ENCODE measurements at regions not wholly inside any gene's neighbourhood (a gene's known extent, or its start where the extent isn't known, plus 50 kb on each side); places are given as distances from the start of the nearest gene placed in this dataset.

DNA sequence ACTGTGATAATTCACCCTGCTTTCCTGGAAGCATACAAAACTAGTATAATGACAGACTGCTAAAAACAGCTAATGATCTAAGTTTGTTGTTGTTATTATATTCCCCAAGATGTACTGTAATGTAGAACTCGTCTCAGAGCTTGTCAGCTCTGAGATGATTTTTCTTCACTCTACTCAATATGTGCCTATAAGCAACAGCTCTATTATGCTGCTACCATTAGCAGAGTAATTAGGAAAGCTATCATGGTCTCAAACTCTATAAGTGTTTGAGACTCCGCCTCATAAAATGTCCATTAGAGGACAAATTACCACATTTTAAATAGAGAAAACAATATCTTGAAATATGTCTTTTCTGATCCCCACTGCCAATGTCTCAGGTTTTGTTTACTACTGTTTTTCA lies 476.5 kb upstream of the PCDH15 start:
- H3K9me3 Mint-ChIP-seq (ENCODE audit: unreplicated experiment), result no peaks in the 10 kb centered on the region
- TF ChIP-seq, protein P1, sequence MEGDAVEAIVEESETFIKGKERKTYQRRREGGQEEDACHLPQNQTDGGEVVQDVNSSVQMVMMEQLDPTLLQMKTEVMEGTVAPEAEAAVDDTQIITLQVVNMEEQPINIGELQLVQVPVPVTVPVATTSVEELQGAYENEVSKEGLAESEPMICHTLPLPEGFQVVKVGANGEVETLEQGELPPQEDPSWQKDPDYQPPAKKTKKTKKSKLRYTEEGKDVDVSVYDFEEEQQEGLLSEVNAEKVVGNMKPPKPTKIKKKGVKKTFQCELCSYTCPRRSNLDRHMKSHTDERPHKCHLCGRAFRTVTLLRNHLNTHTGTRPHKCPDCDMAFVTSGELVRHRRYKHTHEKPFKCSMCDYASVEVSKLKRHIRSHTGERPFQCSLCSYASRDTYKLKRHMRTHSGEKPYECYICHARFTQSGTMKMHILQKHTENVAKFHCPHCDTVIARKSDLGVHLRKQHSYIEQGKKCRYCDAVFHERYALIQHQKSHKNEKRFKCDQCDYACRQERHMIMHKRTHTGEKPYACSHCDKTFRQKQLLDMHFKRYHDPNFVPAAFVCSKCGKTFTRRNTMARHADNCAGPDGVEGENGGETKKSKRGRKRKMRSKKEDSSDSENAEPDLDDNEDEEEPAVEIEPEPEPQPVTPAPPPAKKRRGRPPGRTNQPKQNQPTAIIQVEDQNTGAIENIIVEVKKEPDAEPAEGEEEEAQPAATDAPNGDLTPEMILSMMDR (IDR thresholded peaks at IDR 0.05; ENCODE audit: insufficient read depth, low read depth, low read length), result no peak
- no peak for TF ChIP-seq EZH2 (IDR thresholded peaks at IDR 0.05; ENCODE audit: insufficient read depth, low read length)
- Histone ChIP-seq H2AFZ (ENCODE audit: low read depth, low read length) (no peak overlapping the region), H3K27me3 (ENCODE audit: insufficient read depth, low read length) (no peaks in the 10 kb centered on the region), H3K9me3 (ENCODE audit: insufficient read depth, low read depth, low read length) (no peaks in the 10 kb centered on the region), H3K9ac (ENCODE audit: low read length) (no peak overlapping the region), H3K79me2 (ENCODE audit: insufficient read depth, low read length) (no peaks in the 10 kb centered on the region), H3K4me3 (ENCODE audit: insufficient read depth, low read depth, low read length) (no peak overlapping the region), H3K27ac (ENCODE audit: low read depth, low read length) (no peak overlapping the region), H3K4me2 (ENCODE audit: low read length) (no peak overlapping the region), H4K20me1 (ENCODE audit: insufficient read depth, low read length) (no peaks in the 10 kb centered on the region), H3K36me3 (ENCODE audit: insufficient read depth, low read length) (no peaks in the 10 kb centered on the region), H3K4me1 (ENCODE audit: insufficient read depth, low read length) (no peaks in the 10 kb centered on the region)
- H3K27me3 Mint-ChIP-seq (ENCODE audit: low read depth, unreplicated experiment), result no peaks in the 10 kb centered on the region
- DNase-seq (ENCODE audit: low read depth) (no peak), FAIRE-seq (no peak)
- H3K4me1 Mint-ChIP-seq (ENCODE audit: low read depth, unreplicated experiment), result no peaks in the 10 kb centered on the region
- H3K36me3 Mint-ChIP-seq (ENCODE audit: low read depth, unreplicated experiment), result no peaks in the 10 kb centered on the region
- no peak overlapping the region for H3K4me3 Mint-ChIP-seq (ENCODE audit: unreplicated experiment)
- H3K27ac Mint-ChIP-seq (ENCODE audit: unreplicated experiment), result no peak overlapping the region

DNA sequence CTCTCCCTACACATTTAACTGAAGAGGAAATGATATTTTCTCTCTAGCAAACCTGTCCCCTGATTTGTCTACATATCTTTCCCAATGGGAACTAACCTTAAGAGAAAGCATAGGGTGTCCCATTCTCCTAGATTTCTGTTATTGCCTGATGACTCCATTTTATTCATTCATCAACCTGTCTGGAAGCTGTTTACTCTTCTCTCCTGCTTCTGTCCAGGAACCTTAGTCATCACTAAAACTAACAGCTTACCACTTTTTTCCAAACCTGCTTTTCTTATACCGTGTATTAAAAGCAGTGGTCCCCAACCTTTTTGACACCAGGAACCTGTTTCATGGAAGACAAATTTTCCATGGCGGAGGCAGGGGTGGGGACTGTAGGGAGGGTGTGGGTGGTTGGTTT lies 473.3 kb upstream of the PCDH15 start:
- H3K4me1 Mint-ChIP-seq (ENCODE audit: low read depth, unreplicated experiment), result no peaks in the 10 kb centered on the region
- H3K27ac Mint-ChIP-seq (ENCODE audit: unreplicated experiment), result no peak overlapping the region
- DNase-seq (ENCODE audit: low read depth) (no peak), FAIRE-seq (no peak)
- no peaks in the 10 kb centered on the region for H3K27me3 Mint-ChIP-seq (ENCODE audit: low read depth, unreplicated experiment)
- no peak for TF ChIP-seq EZH2 (IDR thresholded peaks at IDR 0.05; ENCODE audit: insufficient read depth, low read length)
- TF ChIP-seq, protein P1 (IDR thresholded peaks at IDR 0.05; ENCODE audit: insufficient read depth, low read depth, low read length), result no peak
- H3K27ac ChIP-seq (ENCODE audit: low read depth, low read length), result no peak overlapping the region
- no peak overlapping the region for H3K9ac ChIP-seq (ENCODE audit: low read length)
- H3K9me3 ChIP-seq (ENCODE audit: insufficient read depth, low read depth, low read length), result no peaks in the 10 kb centered on the region
- H3K36me3 Mint-ChIP-seq (ENCODE audit: low read depth, unreplicated experiment), result no peaks in the 10 kb centered on the region
- no peak overlapping the region for H3K4me3 Mint-ChIP-seq (ENCODE audit: unreplicated experiment)
- H3K79me2 ChIP-seq (ENCODE audit: insufficient read depth, low read length), result no peaks in the 10 kb centered on the region
- no peaks in the 10 kb centered on the region for H3K27me3 ChIP-seq (ENCODE audit: insufficient read depth, low read length)
- H3K4me2 ChIP-seq (ENCODE audit: low read length), result no peak overlapping the region
- no peaks in the 10 kb centered on the region for H3K36me3 ChIP-seq (ENCODE audit: insufficient read depth, low read length)
- H3K4me3 ChIP-seq (ENCODE audit: insufficient read depth, low read depth, low read length), result no peak overlapping the region
- no peaks in the 10 kb centered on the region for H3K9me3 Mint-ChIP-seq (ENCODE audit: unreplicated experiment)
- H4K20me1 ChIP-seq (ENCODE audit: insufficient read depth, low read length), result no peaks in the 10 kb centered on the region
- H2AFZ ChIP-seq (ENCODE audit: low read depth, low read length), result no peak overlapping the region
- no peaks in the 10 kb centered on the region for H3K4me1 ChIP-seq (ENCODE audit: insufficient read depth, low read length)

DNA sequence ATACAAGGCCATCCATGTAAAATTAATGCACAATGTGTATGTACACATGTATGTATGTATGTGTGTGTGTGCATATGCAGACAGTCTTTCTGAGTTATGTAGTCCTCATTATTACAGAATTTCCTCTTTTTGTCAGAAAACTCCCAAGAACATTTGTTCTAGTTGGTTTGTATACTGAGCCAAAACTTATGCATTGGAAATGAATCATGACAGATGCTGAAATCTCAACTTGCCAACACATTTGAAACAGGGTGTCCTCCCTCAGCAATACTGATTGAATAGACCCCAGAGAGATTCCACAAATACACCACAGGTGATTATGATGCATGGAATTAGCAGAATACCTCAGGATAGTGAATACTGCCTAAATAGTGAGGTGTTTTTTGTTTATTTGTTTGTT lies 472.9 kb upstream of the PCDH15 start:
- Histone ChIP-seq H2AFZ (ENCODE audit: low read depth, low read length) (no peak overlapping the region), H3K36me3 (ENCODE audit: insufficient read depth, low read length) (no peaks in the 10 kb centered on the region), H3K27me3 (ENCODE audit: insufficient read depth, low read length) (no peaks in the 10 kb centered on the region), H3K9ac (ENCODE audit: low read length) (no peak overlapping the region), H3K4me3 (ENCODE audit: insufficient read depth, low read depth, low read length) (no peak overlapping the region), H4K20me1 (ENCODE audit: insufficient read depth, low read length) (no peaks in the 10 kb centered on the region), H3K79me2 (ENCODE audit: insufficient read depth, low read length) (no peaks in the 10 kb centered on the region), H3K4me2 (ENCODE audit: low read length) (no peak overlapping the region), H3K4me1 (ENCODE audit: insufficient read depth, low read length) (no peaks in the 10 kb centered on the region), H3K27ac (ENCODE audit: low read depth, low read length) (no peak overlapping the region), H3K9me3 (ENCODE audit: insufficient read depth, low read depth, low read length) (no peaks in the 10 kb centered on the region)
- FAIRE-seq (no peak), DNase-seq (ENCODE audit: low read depth) (no peak)
- Mint-ChIP-seq H3K27me3 (ENCODE audit: low read depth, unreplicated experiment) (no peaks in the 10 kb centered on the region), H3K4me1 (ENCODE audit: low read depth, unreplicated experiment) (no peaks in the 10 kb centered on the region), H3K9me3 (ENCODE audit: unreplicated experiment) (no peaks in the 10 kb centered on the region), H3K36me3 (ENCODE audit: low read depth, unreplicated experiment) (no peaks in the 10 kb centered on the region), H3K27ac (ENCODE audit: unreplicated experiment) (no peak overlapping the region), H3K4me3 (ENCODE audit: unreplicated experiment) (no peak overlapping the region)
- TF ChIP-seq, protein P1 (IDR thresholded peaks at IDR 0.05; ENCODE audit: insufficient read depth, low read depth, low read length), result no peak
- TF ChIP-seq EZH2 (IDR thresholded peaks at IDR 0.05; ENCODE audit: insufficient read depth, low read length), result no peak

Measured in astrocyte (in vitro differentiated cells and primary cell).